ENCODE measurements at regions not wholly inside any gene's neighbourhood (a gene's known extent, or its start where the extent isn't known, plus 50 kb on each side); places are given as distances from the start of the nearest gene placed in this dataset.

DNA sequence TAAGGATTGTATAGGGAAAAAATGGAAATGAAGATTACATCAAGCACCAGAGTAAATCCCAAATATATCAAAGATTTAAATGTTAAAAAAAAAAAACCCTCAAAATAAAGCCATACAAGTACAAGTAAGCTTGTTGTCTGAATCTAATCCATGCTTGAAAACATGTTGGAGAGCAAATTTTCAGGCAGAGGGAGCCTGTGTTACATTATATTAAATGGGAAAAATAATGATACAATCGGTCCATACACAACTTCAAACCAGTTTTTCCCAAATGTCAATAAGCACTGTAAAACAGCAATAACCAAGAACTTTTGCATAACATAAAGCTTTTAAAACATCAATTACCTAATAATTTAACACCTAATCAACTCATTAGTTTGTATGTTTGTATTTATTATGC lies 949.4 kb upstream of the ADGRL4 start:
- Histone ChIP-seq H3K36me3 (ENCODE audit: control insufficient read depth, insufficient read depth, low read length) (no peaks in the 10 kb centered on the region), H3K4me3 (ENCODE audit: extremely low read depth, insufficient read depth, low read length, poor library complexity, severe bottlenecking) (no peak overlapping the region), H3K27ac (ENCODE audit: low read depth, low read length, severe bottlenecking) (no peak overlapping the region), H3K9me3 (ENCODE audit: control insufficient read depth, low read length) (peaks cover 17% of the 10 kb centered on the region), H3K4me1 (ENCODE audit: control insufficient read depth, insufficient read depth, low read length, poor library complexity, severe bottlenecking) (no peaks in the 10 kb centered on the region)
- no CpG with 5 or more reads among the region's 1 CpG for WGBS, 2 experiments (ENCODE audit: insufficient coverage in 2 of 2)

DNA sequence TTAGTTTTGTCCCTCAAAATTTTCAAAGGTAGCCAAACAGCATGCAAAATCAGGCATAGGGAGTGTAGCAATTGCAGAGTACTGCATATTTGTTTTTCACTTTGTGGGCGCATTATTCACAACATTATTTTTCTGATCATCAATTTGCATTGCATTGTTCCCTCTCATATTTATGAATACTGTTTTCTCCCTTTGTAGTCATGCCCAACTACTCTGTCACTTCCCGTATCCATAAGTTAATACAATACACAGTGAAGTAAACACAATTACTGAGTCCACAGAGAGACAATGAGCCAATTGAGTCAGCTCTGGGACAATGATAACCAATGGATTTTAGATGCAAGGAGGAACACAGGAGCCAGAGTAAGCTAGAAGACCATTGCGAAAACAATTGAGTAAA lies 944.0 kb upstream of the ADGRL4 start:
- Histone ChIP-seq H3K4me1 (ENCODE audit: control insufficient read depth, insufficient read depth, low read length, poor library complexity, severe bottlenecking) (no peaks in the 10 kb centered on the region), H3K4me3 (ENCODE audit: extremely low read depth, insufficient read depth, low read length, poor library complexity, severe bottlenecking) (no peak overlapping the region), H3K9me3 (ENCODE audit: control insufficient read depth, low read length) (no peaks in the 10 kb centered on the region), H3K27ac (ENCODE audit: low read depth, low read length, severe bottlenecking) (no peak overlapping the region), H3K36me3 (ENCODE audit: control insufficient read depth, insufficient read depth, low read length) (no peaks in the 10 kb centered on the region)
- 100% methylated on average over 1 to 2 of the region's 3 CpGs for WGBS, 2 experiments (ENCODE audit: insufficient coverage in 2 of 2)

DNA sequence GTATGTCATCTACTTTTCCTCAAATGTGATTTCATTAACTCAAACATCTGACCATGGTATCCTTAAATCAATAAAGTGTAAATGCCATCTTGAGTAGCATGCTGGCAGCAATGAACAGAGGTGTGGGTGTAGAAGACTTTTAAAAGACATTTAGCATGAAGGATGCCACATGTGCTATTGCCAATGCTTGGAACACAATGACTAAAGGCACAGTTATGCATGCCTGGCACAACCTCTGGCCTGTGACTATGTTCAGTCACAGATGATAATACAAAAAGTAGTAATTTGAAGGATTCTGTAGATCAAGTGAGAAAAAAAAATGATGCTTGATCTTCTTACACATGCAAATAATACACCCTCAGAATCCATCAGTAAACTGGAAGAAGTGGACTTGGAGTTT lies 938.9 kb upstream of the ADGRL4 start:
- no peaks in the 10 kb centered on the region for H3K4me1 ChIP-seq (ENCODE audit: control insufficient read depth, insufficient read depth, low read length, poor library complexity, severe bottlenecking)
- H3K36me3 ChIP-seq (ENCODE audit: control insufficient read depth, insufficient read depth, low read length): no peaks in the 10 kb centered on the region
- H3K4me3 ChIP-seq (ENCODE audit: extremely low read depth, insufficient read depth, low read length, poor library complexity, severe bottlenecking): no peak overlapping the region
- H3K9me3 ChIP-seq (ENCODE audit: control insufficient read depth, low read length): no peaks in the 10 kb centered on the region
- no peak overlapping the region for H3K27ac ChIP-seq (ENCODE audit: low read depth, low read length, severe bottlenecking)

DNA sequence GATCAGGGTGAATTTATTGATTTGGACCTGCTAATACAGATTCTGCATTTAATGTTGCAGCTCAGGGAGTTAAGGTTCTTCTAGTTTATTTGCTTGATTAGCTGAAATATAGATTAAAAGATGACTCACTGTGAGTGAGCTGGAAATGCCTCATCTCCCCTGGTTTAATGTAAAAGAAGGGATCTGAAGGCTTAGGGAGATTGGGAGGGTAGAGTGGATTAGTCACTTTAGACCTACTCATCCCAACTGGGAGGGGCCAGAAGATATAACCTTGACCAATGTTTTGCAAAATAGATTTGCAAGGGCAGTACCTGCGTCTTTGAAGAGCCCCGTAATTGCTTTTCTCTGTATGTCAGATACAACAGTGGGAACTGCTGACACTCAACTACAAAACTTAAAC lies 922.8 kb upstream of the ADGRL4 start:
- H3K9me3 ChIP-seq (ENCODE audit: control insufficient read depth, low read length): peaks cover 2% of the 10 kb centered on the region
- no peak overlapping the region for H3K4me3 ChIP-seq (ENCODE audit: extremely low read depth, insufficient read depth, low read length, poor library complexity, severe bottlenecking)
- no peaks in the 10 kb centered on the region for H3K36me3 ChIP-seq (ENCODE audit: control insufficient read depth, insufficient read depth, low read length)
- no peak overlapping the region for H3K27ac ChIP-seq (ENCODE audit: low read depth, low read length, severe bottlenecking)
- no peaks in the 10 kb centered on the region for H3K4me1 ChIP-seq (ENCODE audit: control insufficient read depth, insufficient read depth, low read length, poor library complexity, severe bottlenecking)
- WGBS, 2 experiments (ENCODE audit: insufficient coverage in 2 of 2): no CpG with 5 or more reads among the region's 2 CpGs

DNA sequence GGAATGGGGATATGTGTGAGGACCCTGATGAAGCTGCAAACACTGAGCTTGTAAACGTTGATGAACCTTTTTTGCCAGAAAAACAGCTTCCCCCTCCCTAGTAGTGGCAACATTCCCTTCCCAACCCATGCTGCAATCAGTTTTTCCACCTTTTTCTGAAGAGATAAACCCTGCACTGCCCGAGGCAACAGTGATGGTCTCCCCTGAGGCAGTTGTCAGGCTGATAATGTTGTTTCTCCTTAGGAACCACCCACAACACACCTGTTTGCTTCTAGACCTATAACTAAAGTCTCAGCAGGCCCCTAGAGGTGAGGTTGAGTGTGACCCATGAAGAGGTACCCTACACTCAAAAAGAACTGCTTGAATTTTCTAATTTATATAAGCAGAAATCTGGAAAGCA lies 922.4 kb upstream of the ADGRL4 start:
- Histone ChIP-seq H3K36me3 (ENCODE audit: control insufficient read depth, insufficient read depth, low read length) (no peaks in the 10 kb centered on the region), H3K9me3 (ENCODE audit: control insufficient read depth, low read length) (peaks cover 7% of the 10 kb centered on the region), H3K4me1 (ENCODE audit: control insufficient read depth, insufficient read depth, low read length, poor library complexity, severe bottlenecking) (no peaks in the 10 kb centered on the region), H3K4me3 (ENCODE audit: extremely low read depth, insufficient read depth, low read length, poor library complexity, severe bottlenecking) (no peak overlapping the region), H3K27ac (ENCODE audit: low read depth, low read length, severe bottlenecking) (no peak overlapping the region)
- WGBS, 2 experiments (ENCODE audit: insufficient coverage in 2 of 2): 74% methylated on average over 2 of the region's 2 CpGs; no CpG with 5 or more reads in 1 of the 2 experiments

DNA sequence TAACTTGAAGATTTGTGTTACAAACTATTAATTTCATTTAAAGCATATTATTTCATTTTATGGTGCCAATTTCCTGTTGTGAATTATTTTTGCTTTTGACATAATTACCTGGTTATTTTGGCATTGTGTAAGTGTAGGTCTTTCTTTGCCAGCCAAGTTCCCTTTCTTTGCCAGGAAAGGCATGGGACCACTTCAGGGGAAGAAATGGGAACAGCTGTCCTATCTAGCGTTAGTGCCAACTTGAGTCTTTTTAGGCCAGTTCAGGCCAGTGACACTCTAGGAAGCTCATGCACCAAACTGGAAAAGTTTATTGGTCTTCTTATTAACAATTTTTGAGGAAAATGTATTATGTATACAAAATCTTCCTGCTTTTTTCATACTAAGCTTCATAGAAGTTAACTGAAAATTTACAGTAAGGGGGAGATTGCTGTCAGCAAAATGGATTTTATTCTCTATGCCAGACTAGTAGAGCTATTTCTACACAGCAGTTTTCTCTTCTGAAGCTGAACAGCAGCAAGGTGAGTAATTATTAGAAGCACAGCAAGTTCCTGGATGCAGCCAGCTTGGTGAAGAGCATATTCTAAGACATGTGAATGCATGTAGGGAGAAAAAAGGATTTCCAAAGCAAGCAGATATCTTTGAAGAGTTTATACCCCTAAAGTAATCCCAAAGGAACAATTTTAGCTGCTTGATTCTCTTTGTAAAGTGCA lies 914.6 kb upstream of the ADGRL4 start:
- no peaks in the 10 kb centered on the region for H3K4me1 ChIP-seq (ENCODE audit: control insufficient read depth, insufficient read depth, low read length, poor library complexity, severe bottlenecking)
- WGBS, 2 experiments (ENCODE audit: insufficient coverage in 2 of 2): 100% methylated on average over 1 of the region's 1 CpG; no CpG with 5 or more reads in 1 of the 2 experiments
- no peaks in the 10 kb centered on the region for H3K36me3 ChIP-seq (ENCODE audit: control insufficient read depth, insufficient read depth, low read length)
- peaks cover 10% of the 10 kb centered on the region for H3K9me3 ChIP-seq (ENCODE audit: control insufficient read depth, low read length)
- no peak overlapping the region for H3K27ac ChIP-seq (ENCODE audit: low read depth, low read length, severe bottlenecking)
- H3K4me3 ChIP-seq (ENCODE audit: extremely low read depth, insufficient read depth, low read length, poor library complexity, severe bottlenecking): no peak overlapping the region

DNA sequence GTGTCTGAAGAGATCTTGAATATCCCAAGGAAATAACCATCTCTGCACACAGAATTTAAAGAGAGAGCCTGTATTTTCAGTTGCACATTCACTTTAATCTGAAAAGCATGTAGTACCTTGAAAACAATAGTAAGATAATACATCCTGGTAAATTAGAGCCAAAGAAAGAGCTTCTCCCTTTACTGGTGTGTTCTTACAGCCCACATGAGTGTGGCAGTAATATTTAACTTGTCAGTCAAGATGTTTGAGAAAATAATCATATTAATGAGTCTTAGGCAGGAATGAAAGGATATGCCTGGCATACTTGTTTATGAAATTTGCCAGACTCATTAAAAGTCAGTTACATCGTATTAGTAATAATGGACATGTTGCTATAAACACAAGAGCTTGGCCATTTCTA lies 908.4 kb upstream of the ADGRL4 start:
- WGBS, 2 experiments (ENCODE audit: insufficient coverage in 2 of 2): no CpG with 5 or more reads among the region's 1 CpG

DNA sequence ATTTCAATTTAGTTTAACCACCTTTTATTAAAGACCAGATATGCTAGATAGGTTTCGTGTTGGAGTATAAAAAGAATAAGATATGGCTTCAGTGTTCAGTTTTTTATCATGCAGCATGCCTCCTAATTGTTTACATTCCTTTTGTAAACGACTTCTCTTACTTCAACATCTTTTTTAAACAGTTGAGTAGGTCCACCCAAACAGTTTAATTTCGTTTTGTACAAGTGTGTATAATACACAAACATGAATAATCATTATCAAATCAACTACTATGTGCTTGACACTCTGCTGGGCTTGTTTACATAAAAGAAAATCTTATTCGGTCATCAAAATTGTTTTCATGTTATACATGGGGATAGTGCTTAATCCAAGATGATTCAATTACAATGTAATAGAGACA lies 906.3 kb upstream of the ADGRL4 start:
- no peaks in the 10 kb centered on the region for H3K9me3 ChIP-seq (ENCODE audit: control insufficient read depth, low read length)
- WGBS, 2 experiments (ENCODE audit: insufficient coverage in 2 of 2): no CpG with 5 or more reads among the region's 4 CpGs

More for the DNA sequence above, 908.4 kb upstream of the ADGRL4 start:
- Histone ChIP-seq H3K27ac (ENCODE audit: low read depth, low read length, severe bottlenecking) (no peak overlapping the region), H3K4me1 (ENCODE audit: control insufficient read depth, insufficient read depth, low read length, poor library complexity, severe bottlenecking) (no peaks in the 10 kb centered on the region), H3K4me3 (ENCODE audit: extremely low read depth, insufficient read depth, low read length, poor library complexity, severe bottlenecking) (no peak overlapping the region), H3K9me3 (ENCODE audit: control insufficient read depth, low read length) (no peaks in the 10 kb centered on the region), H3K36me3 (ENCODE audit: control insufficient read depth, insufficient read depth, low read length) (no peaks in the 10 kb centered on the region)

DNA sequence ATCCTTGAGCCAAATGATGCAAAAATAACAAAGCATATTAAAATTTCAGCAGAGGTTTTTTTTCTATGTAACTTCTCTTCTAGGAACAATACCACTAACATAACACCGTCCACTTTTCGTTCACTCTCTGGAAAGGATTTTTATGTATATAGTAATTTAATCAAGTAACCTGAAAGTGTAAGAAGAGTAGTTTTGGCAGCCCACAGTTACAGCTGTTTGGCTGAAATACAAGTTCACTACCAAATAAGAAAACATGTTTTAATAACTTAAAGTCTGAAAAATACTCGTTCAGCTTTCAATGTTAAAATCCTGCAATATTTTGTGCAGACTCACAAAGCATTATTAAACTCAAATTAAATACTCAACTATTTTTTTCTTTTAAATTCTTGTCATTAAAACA lies 896.8 kb upstream of the ADGRL4 start:
- 100% methylated on average over 1 of the region's 3 CpGs; no CpG with 5 or more reads in 1 of the 2 experiments for WGBS, 2 experiments (ENCODE audit: insufficient coverage in 2 of 2)
- Histone ChIP-seq H3K4me3 (ENCODE audit: extremely low read depth, insufficient read depth, low read length, poor library complexity, severe bottlenecking) (no peak overlapping the region), H3K27ac (ENCODE audit: low read depth, low read length, severe bottlenecking) (no peak overlapping the region), H3K36me3 (ENCODE audit: control insufficient read depth, insufficient read depth, low read length) (no peaks in the 10 kb centered on the region), H3K4me1 (ENCODE audit: control insufficient read depth, insufficient read depth, low read length, poor library complexity, severe bottlenecking) (no peaks in the 10 kb centered on the region), H3K9me3 (ENCODE audit: control insufficient read depth, low read length) (peaks cover 6% of the 10 kb centered on the region)

More for the DNA sequence above, 906.3 kb upstream of the ADGRL4 start:
- Histone ChIP-seq H3K4me3 (ENCODE audit: extremely low read depth, insufficient read depth, low read length, poor library complexity, severe bottlenecking) (no peak overlapping the region), H3K36me3 (ENCODE audit: control insufficient read depth, insufficient read depth, low read length) (no peaks in the 10 kb centered on the region), H3K27ac (ENCODE audit: low read depth, low read length, severe bottlenecking) (no peak overlapping the region), H3K4me1 (ENCODE audit: control insufficient read depth, insufficient read depth, low read length, poor library complexity, severe bottlenecking) (no peaks in the 10 kb centered on the region)

DNA sequence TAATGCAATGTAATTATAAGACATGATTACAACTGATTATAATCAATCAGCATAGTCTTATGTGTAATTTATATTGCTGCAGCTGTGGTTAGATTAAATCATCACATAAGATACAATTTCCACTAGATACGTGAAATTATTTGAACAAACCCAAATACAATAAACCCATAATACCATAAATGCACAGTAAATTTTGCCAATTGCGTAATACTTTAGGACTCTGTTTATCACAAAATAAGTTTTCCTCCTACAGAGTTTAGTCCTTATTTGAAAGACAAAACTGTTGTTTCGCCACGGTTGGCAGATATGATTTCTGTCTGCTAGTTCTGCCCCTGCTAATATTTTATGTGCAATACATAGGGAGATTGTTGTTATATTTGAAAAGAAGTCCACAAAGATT lies 895.9 kb upstream of the ADGRL4 start:
- Histone ChIP-seq H3K27ac (ENCODE audit: low read depth, low read length, severe bottlenecking) (no peak overlapping the region), H3K4me1 (ENCODE audit: control insufficient read depth, insufficient read depth, low read length, poor library complexity, severe bottlenecking) (no peaks in the 10 kb centered on the region), H3K36me3 (ENCODE audit: control insufficient read depth, insufficient read depth, low read length) (no peaks in the 10 kb centered on the region), H3K9me3 (ENCODE audit: control insufficient read depth, low read length) (peaks cover 6% of the 10 kb centered on the region), H3K4me3 (ENCODE audit: extremely low read depth, insufficient read depth, low read length, poor library complexity, severe bottlenecking) (no peak overlapping the region)
- 86 to 100% methylated on average over 2 to 3 of the region's 4 CpGs for WGBS, 2 experiments (ENCODE audit: insufficient coverage in 2 of 2)

DNA sequence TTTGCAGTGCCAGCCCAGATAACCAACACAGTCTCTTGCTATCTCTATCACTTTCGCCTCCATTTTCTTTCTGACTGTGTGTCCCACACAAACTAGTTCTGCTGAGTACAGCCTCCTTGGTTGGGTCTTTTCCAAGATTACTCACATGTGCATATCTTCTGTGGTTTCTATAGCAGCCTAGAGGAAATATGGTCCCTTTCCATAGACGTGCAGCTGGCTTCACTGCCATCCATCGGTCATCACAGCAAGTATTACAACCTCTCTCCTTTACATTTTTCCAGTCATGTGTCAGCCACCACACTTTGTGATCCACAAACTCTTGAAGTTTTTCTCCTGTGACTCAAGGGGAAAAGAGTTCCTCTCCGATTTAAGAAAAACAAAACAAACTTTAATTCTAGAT lies 893.4 kb upstream of the ADGRL4 start:
- 60 to 90% methylated on average over 2 to 3 of the region's 4 CpGs for WGBS, 2 experiments (ENCODE audit: insufficient coverage in 2 of 2)
- Histone ChIP-seq H3K4me3 (ENCODE audit: extremely low read depth, insufficient read depth, low read length, poor library complexity, severe bottlenecking) (no peak overlapping the region), H3K36me3 (ENCODE audit: control insufficient read depth, insufficient read depth, low read length) (no peaks in the 10 kb centered on the region), H3K27ac (ENCODE audit: low read depth, low read length, severe bottlenecking) (no peak overlapping the region), H3K4me1 (ENCODE audit: control insufficient read depth, insufficient read depth, low read length, poor library complexity, severe bottlenecking) (no peaks in the 10 kb centered on the region), H3K9me3 (ENCODE audit: control insufficient read depth, low read length) (peaks cover 6% of the 10 kb centered on the region)
